Kidney glomerular epithelial cell (primary cell): ENCODE measurements at regions not wholly inside any gene's neighbourhood (a gene's known extent, or its start where the extent isn't known, plus 50 kb on each side); places are given as distances from the start of the nearest gene placed in this dataset.
"Not testable (repeated sequence)": the region's sequence is repeated elsewhere in the genome, so short reads cannot be mapped to it uniquely, and the experiment has no call there.

Experiments used
- DNase-seq: peaks from one replicate; lab custom pipeline; 2025; lab: John Stamatoyannopoulos, UW

GRCh38 chr1:104172243-104172681 is 422.6 kb downstream of the AMY1C start:
- DNase-seq = no peak

GRCh38 chr1:104182251-104182650 is 432.6 kb downstream of the AMY1C start:
- no peak for DNase-seq

- DNase-seq = no peak
These were observed 439.5 kb downstream of the AMY1C start for GRCh38 chr1:104189207-104189606.

GRCh38 chr1:104190821-104191220 is 441.1 kb downstream of the AMY1C start:
- no peak for DNase-seq

GRCh38 chr1:104195395-104195794 is 445.7 kb downstream of the AMY1C start:
- DNase-seq = no peak

GRCh38 chr1:104196136-104196535 is 446.4 kb downstream of the AMY1C start:
- DNase-seq = no peak

- no peak for DNase-seq
These were observed 447.8 kb downstream of the AMY1C start for GRCh38 chr1:104197516-104197915.

GRCh38 chr1:104212239-104212638 is 462.5 kb downstream of the AMY1C start:
- DNase-seq = no peak

- DNase-seq = not testable (repeated sequence)
These were observed 467.8 kb downstream of the AMY1C start for GRCh38 chr1:104217395-104217986.

- no peak for DNase-seq
These were observed 480.2 kb downstream of the AMY1C start for GRCh38 chr1:104229860-104230259.

- no peak for DNase-seq
These were observed 482.0 kb downstream of the AMY1C start for GRCh38 chr1:104231676-104232075.

- no peak for DNase-seq
These were observed 485.4 kb downstream of the AMY1C start for GRCh38 chr1:104235141-104235540.

- DNase-seq = no peak
These were observed 489.3 kb downstream of the AMY1C start for GRCh38 chr1:104238991-104239390.

GRCh38 chr1:104248385-104248784 is 498.7 kb downstream of the AMY1C start:
- DNase-seq = no peak

GRCh38 chr1:104259481-104259880 is 509.8 kb downstream of the AMY1C start:
- no peak for DNase-seq

GRCh38 chr1:104263110-104263509 is 513.4 kb downstream of the AMY1C start:
- not testable (repeated sequence) for DNase-seq

GRCh38 chr1:104264521-104264920 is 514.8 kb downstream of the AMY1C start:
- DNase-seq = no peak

- DNase-seq = no peak
These were observed 515.5 kb downstream of the AMY1C start for GRCh38 chr1:104265163-104265562.

GRCh38 chr1:104266612-104267011 is 516.9 kb downstream of the AMY1C start:
- DNase-seq = no peak

- DNase-seq = not testable (repeated sequence)
These were observed 538.6 kb downstream of the AMY1C start for GRCh38 chr1:104288322-104288721.

GRCh38 chr1:104291156-104291555 is 541.5 kb downstream of the AMY1C start:
- no peak for DNase-seq

- DNase-seq = no peak
These were observed 544.6 kb downstream of the AMY1C start for GRCh38 chr1:104294259-104294658.

GRCh38 chr1:104295511-104295910 is 545.8 kb downstream of the AMY1C start:
- DNase-seq = no peak

GRCh38 chr1:104309673-104310072 is 560.0 kb downstream of the AMY1C start:
- DNase-seq = no peak
